GM03348 (cell line): ENCODE measurements at regions not wholly inside any gene's neighbourhood (a gene's known extent, or its start where the extent isn't known, plus 50 kb on each side); places are given as distances from the start of the nearest gene placed in this dataset.
"Not testable (repeated sequence)": the region's sequence is repeated elsewhere in the genome, so short reads cannot be mapped to it uniquely, and the experiment has no call there.

Experiments
- DNase-seq: peaks from one replicate; pipeline ENCODE4 v3.0.0; 2012; ENCODE audit warnings: low spot score

GRCh38 chr3:94611596-94611995 lies 548.7 kb downstream of the NSUN3 start:
- no peak for DNase-seq

GRCh38 chr3:94612631-94613030 lies 549.8 kb downstream of the NSUN3 start:
- DNase-seq = no peak

GRCh38 chr3:94614192-94614591 lies 551.3 kb downstream of the NSUN3 start:
- DNase-seq = no peak

- DNase-seq = no peak
These were observed 552.6 kb downstream of the NSUN3 start for GRCh38 chr3:94615275-94616065.

- DNase-seq = no peak
These were observed 554.0 kb downstream of the NSUN3 start for GRCh38 chr3:94616833-94617232.

- DNase-seq = no peak
These were observed 554.5 kb downstream of the NSUN3 start for GRCh38 chr3:94617312-94617711.

- no peak for DNase-seq
These were observed 556.8 kb downstream of the NSUN3 start for GRCh38 chr3:94619643-94620042.

GRCh38 chr3:94626573-94626972 lies 563.7 kb downstream of the NSUN3 start:
- no peak for DNase-seq

GRCh38 chr3:94627689-94628088 lies 564.8 kb downstream of the NSUN3 start:
- no peak for DNase-seq

GRCh38 chr3:94643400-94643799 lies 580.5 kb downstream of the NSUN3 start:
- no peak for DNase-seq

GRCh38 chr3:94645790-94646189 lies 582.9 kb downstream of the NSUN3 start:
- no peak for DNase-seq

- DNase-seq = no peak
These were observed 584.3 kb downstream of the NSUN3 start for GRCh38 chr3:94647131-94647530.

- not testable (repeated sequence) for DNase-seq
These were observed 585.7 kb downstream of the NSUN3 start for GRCh38 chr3:94648270-94649180.

- no peak for DNase-seq
These were observed 591.2 kb downstream of the NSUN3 start for GRCh38 chr3:94654096-94654495.

- no peak for DNase-seq
These were observed 603.1 kb downstream of the NSUN3 start for GRCh38 chr3:94665922-94666321.

- DNase-seq = no peak
These were observed 608.2 kb downstream of the NSUN3 start for GRCh38 chr3:94671078-94671477.

- no peak for DNase-seq
These were observed 611.0 kb downstream of the NSUN3 start for GRCh38 chr3:94673876-94674275.

- DNase-seq = no peak
These were observed 623.3 kb downstream of the NSUN3 start for GRCh38 chr3:94686208-94686607.

GRCh38 chr3:94693997-94694640 lies 631.3 kb downstream of the NSUN3 start:
- DNase-seq = no peak

- DNase-seq = no peak
These were observed 632.0 kb downstream of the NSUN3 start for GRCh38 chr3:94694894-94695293.

- no peak for DNase-seq
These were observed 641.6 kb downstream of the NSUN3 start for GRCh38 chr3:94704467-94704866.

GRCh38 chr3:94709249-94709902 lies 646.5 kb downstream of the NSUN3 start:
- DNase-seq = no peak
